PC-3 (cell line): ENCODE measurements at regions not wholly inside any gene's neighbourhood (a gene's known extent, or its start where the extent isn't known, plus 50 kb on each side); places are given as distances from the start of the nearest gene placed in this dataset.
"Not testable (repeated sequence)": the region's sequence is repeated elsewhere in the genome, so short reads cannot be mapped to it uniquely, and the experiment has no call there.

Source experiments
- CTCF ChIP-seq: fragments of 300-600 bp; sonication (generic); conservative IDR thresholded peaks from 2 replicates; pipeline ENCODE4 v1.5.1; 2017; ENCODE audit warnings: antibody characterized with exemption, low read depth, mild to moderate bottlenecking, low read length
- EZH2phosphoT487 ChIP-seq: fragments of 300-600 bp; sonication (generic); IDR thresholded peaks from 2 replicates; pipeline ENCODE4 v1.6.1; 2018; ENCODE audit warnings: mild to moderate bottlenecking, antibody characterized with exemption, low read length, borderline replicate concordance

- not testable (repeated sequence) for TF ChIP-seq CTCF, EZH2phosphoT487
Observed at GRCh38 chr17:22551695-22552415, 859.5 kb downstream of the KCNJ18 start.
